ENCODE measurements at regions not wholly inside any gene's neighbourhood (a gene's known extent, or its start where the extent isn't known, plus 50 kb on each side); places are given as distances from the start of the nearest gene placed in this dataset.
A peak's percentile ranks its signal among the peaks of the same experiment; 100 is the strongest.
"Not testable (repeated sequence)": the region's sequence is repeated elsewhere in the genome, so short reads cannot be mapped to it uniquely, and the experiment has no call there.

GRCh38 chr2:2720806-2721205 is 389.7 kb upstream of the MYT1L start:
- WGBS (ENCODE audit: insufficient coverage) = 72% methylated on average over 9 of the region's 14 CpGs
- DNase-seq; H3K27me3 ChIP-seq (ENCODE audit: control insufficient read depth, insufficient read depth, low read length): not testable (repeated sequence)

GRCh38 chr2:2720351-2720750 is 389.3 kb upstream of the MYT1L start:
- H3K27me3 ChIP-seq (ENCODE audit: control insufficient read depth, insufficient read depth, low read length) = no peaks in the 10 kb centered on the region
- H3K4me1 ChIP-seq (ENCODE audit: control insufficient read depth, insufficient read depth, low read length) = no peaks in the 10 kb centered on the region
- 86% methylated on average over 8 of the region's 9 CpGs for WGBS (ENCODE audit: insufficient coverage)
- H3K36me3 ChIP-seq (ENCODE audit: control insufficient read depth, insufficient read depth, low read length) = no peaks in the 10 kb centered on the region
- H3K9me3 ChIP-seq (replicated peaks; ENCODE audit: control insufficient read depth, low read depth, low read length) = no peaks in the 10 kb centered on the region
- H3K4me3 ChIP-seq (ENCODE audit: low read length) = no peak overlapping the region
- H3K27ac ChIP-seq (ENCODE audit: low read length) = no peak overlapping the region
- DNase-seq = no peak

More at GRCh38 chr2:2720806-2721205, 389.7 kb upstream of the MYT1L start:
- not testable (repeated sequence) for H3K36me3 ChIP-seq (ENCODE audit: control insufficient read depth, insufficient read depth, low read length); H3K4me3 ChIP-seq (ENCODE audit: low read length); H3K9me3 ChIP-seq (replicated peaks; ENCODE audit: control insufficient read depth, low read depth, low read length); H3K4me1 ChIP-seq (ENCODE audit: control insufficient read depth, insufficient read depth, low read length); H3K27ac ChIP-seq (ENCODE audit: low read length)

DNA sequence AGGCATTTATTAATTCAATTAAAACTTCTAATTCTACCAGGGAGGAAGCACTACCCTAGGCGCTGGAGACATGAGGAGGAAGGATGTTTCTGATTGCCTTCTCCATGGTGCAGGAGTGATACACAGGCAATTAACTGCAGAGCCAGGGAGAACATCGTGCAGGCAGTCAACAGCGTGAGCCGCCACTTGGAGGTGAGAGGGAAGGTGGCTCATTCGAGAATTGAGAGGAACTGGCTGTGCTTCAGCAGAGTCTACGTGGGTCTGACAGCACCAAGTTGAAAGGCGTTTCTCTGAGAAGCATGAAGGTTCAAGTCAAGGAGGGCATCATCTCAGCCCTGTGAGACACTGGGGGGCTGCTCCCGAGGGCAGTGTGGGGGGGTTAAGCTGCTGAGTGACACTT is 388.7 kb upstream of the MYT1L start:
- no peak overlapping the region for H3K4me3 ChIP-seq (ENCODE audit: low read length)
- DNase-seq = no peak
- 77% methylated on average over 7 of the region's 8 CpGs for WGBS (ENCODE audit: insufficient coverage)
- H3K36me3 ChIP-seq (ENCODE audit: control insufficient read depth, insufficient read depth, low read length) = no peaks in the 10 kb centered on the region
- H3K27me3 ChIP-seq (ENCODE audit: control insufficient read depth, insufficient read depth, low read length) = no peaks in the 10 kb centered on the region
- H3K4me1 ChIP-seq (ENCODE audit: control insufficient read depth, insufficient read depth, low read length) = no peaks in the 10 kb centered on the region
- H3K9me3 ChIP-seq (replicated peaks; ENCODE audit: control insufficient read depth, low read depth, low read length) = no peaks in the 10 kb centered on the region
- H3K27ac ChIP-seq (ENCODE audit: low read length) = no peak overlapping the region

GRCh38 chr2:2719015-2719414 is 387.9 kb upstream of the MYT1L start:
- no peaks in the 10 kb centered on the region for H3K36me3 ChIP-seq (ENCODE audit: control insufficient read depth, insufficient read depth, low read length)
- no peaks in the 10 kb centered on the region for H3K4me1 ChIP-seq (ENCODE audit: control insufficient read depth, insufficient read depth, low read length)
- no peak overlapping the region for H3K27ac ChIP-seq (ENCODE audit: low read length)
- peak; percentile 23 for DNase-seq
- no peaks in the 10 kb centered on the region for H3K27me3 ChIP-seq (ENCODE audit: control insufficient read depth, insufficient read depth, low read length)
- H3K9me3 ChIP-seq (replicated peaks; ENCODE audit: control insufficient read depth, low read depth, low read length) = no peaks in the 10 kb centered on the region
- WGBS (ENCODE audit: insufficient coverage) = 57% methylated on average over 3 of the region's 6 CpGs
- no peak overlapping the region for H3K4me3 ChIP-seq (ENCODE audit: low read length)

DNA sequence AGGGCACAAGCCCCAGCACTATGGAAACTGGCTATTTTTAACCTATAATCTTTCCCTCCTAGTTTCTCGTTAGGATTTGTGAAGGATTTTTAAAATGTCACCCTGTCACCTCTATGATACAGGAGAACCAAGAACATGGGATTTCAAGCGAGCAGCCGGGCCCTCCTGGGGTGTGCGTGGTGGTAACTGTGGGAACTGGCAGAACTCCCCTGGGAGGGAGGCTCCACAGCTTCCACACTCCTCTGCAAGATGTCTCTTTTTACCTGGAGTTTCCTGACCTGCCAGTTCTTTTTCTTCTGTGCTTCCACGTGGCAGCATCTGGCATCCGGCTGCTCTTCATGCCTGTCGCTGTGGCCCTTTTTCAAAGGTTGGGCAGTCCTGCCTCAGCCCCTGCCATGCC is 386.3 kb upstream of the MYT1L start:
- Histone ChIP-seq H3K27me3 (ENCODE audit: control insufficient read depth, insufficient read depth, low read length) (no peaks in the 10 kb centered on the region), H3K4me1 (ENCODE audit: control insufficient read depth, insufficient read depth, low read length) (no peaks in the 10 kb centered on the region), H3K36me3 (ENCODE audit: control insufficient read depth, insufficient read depth, low read length) (no peaks in the 10 kb centered on the region), H3K27ac (ENCODE audit: low read length) (no peak overlapping the region), H3K9me3 (replicated peaks; ENCODE audit: control insufficient read depth, low read depth, low read length) (no peaks in the 10 kb centered on the region), H3K4me3 (ENCODE audit: low read length) (no peak overlapping the region)
- WGBS (ENCODE audit: insufficient coverage) = 81% methylated on average over 6 of the region's 7 CpGs
- no peak for DNase-seq

- H3K4me1 ChIP-seq (ENCODE audit: control insufficient read depth, insufficient read depth, low read length) = no peaks in the 10 kb centered on the region
- no peaks in the 10 kb centered on the region for H3K9me3 ChIP-seq (replicated peaks; ENCODE audit: control insufficient read depth, low read depth, low read length)
- WGBS (ENCODE audit: insufficient coverage) = 86% methylated on average over 6 of the region's 11 CpGs
- H3K27me3 ChIP-seq (ENCODE audit: control insufficient read depth, insufficient read depth, low read length) = peaks cover 3% of the 10 kb centered on the region
- H3K27ac ChIP-seq (ENCODE audit: low read length) = no peak overlapping the region
- H3K36me3 ChIP-seq (ENCODE audit: control insufficient read depth, insufficient read depth, low read length) = no peaks in the 10 kb centered on the region
- no peak for DNase-seq
- no peak overlapping the region for H3K4me3 ChIP-seq (ENCODE audit: low read length)
Measured at GRCh38 chr2:2716771-2717170, 385.7 kb upstream of the MYT1L start.

- Histone ChIP-seq H3K27ac (ENCODE audit: low read length) (no peak overlapping the region), H3K27me3 (ENCODE audit: control insufficient read depth, insufficient read depth, low read length) (peaks cover 3% of the 10 kb centered on the region), H3K4me1 (ENCODE audit: control insufficient read depth, insufficient read depth, low read length) (no peaks in the 10 kb centered on the region), H3K36me3 (ENCODE audit: control insufficient read depth, insufficient read depth, low read length) (no peaks in the 10 kb centered on the region), H3K4me3 (ENCODE audit: low read length) (no peak overlapping the region), H3K9me3 (replicated peaks; ENCODE audit: control insufficient read depth, low read depth, low read length) (no peaks in the 10 kb centered on the region)
- 72% methylated on average over 12 of the region's 18 CpGs for WGBS (ENCODE audit: insufficient coverage)
- DNase-seq = no peak
Measured at GRCh38 chr2:2715036-2715818, 384.2 kb upstream of the MYT1L start.

DNA sequence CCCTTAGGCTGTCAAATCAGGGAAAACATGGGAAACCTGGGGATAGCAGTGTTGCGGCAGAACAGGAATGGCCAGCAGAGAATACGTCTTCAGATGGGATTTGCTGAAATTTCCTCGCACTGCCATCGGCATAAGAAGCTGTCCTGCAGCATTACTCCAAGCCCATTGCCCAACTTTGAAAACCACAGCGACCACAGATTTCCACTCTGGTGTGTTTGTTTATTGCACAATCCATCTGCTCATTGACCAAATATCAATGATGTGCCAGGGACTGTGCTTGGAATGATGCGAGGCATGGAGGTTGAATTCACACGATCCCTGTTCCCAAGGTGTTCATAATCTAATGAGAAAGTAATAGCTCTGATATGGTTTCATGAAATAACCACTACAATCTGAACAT is 383.3 kb upstream of the MYT1L start:
- Histone ChIP-seq H3K9me3 (replicated peaks; ENCODE audit: control insufficient read depth, low read depth, low read length) (no peaks in the 10 kb centered on the region), H3K4me3 (ENCODE audit: low read length) (no peak overlapping the region), H3K36me3 (ENCODE audit: control insufficient read depth, insufficient read depth, low read length) (no peaks in the 10 kb centered on the region), H3K27ac (ENCODE audit: low read length) (no peak overlapping the region), H3K4me1 (ENCODE audit: control insufficient read depth, insufficient read depth, low read length) (no peaks in the 10 kb centered on the region), H3K27me3 (ENCODE audit: control insufficient read depth, insufficient read depth, low read length) (peaks cover 8% of the 10 kb centered on the region)
- 92% methylated on average over 4 of the region's 7 CpGs for WGBS (ENCODE audit: insufficient coverage)
- DNase-seq = no peak

DNA sequence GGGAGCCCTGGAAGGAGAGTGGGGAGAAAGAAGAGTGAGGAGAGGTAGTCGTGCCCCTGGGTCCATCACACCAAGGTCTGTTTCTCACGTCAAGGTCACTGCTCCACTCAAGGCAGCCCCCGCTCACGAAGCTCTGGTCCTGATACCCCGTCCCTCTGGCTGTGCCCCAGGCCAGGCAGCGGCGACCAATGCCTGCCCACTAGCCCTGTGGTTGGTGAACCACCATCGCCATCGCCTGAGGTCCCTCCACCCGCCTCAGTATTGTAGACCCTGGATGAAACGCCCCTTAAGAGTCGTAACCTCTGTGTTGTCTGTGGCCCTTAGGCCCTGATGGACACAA is 378.3 kb upstream of the MYT1L start:
- H3K9me3 ChIP-seq (replicated peaks; ENCODE audit: control insufficient read depth, low read depth, low read length) = no peaks in the 10 kb centered on the region
- no peak overlapping the region for H3K27ac ChIP-seq (ENCODE audit: low read length)
- no peak overlapping the region for H3K4me3 ChIP-seq (ENCODE audit: low read length)
- H3K27me3 ChIP-seq (ENCODE audit: control insufficient read depth, insufficient read depth, low read length) = peaks cover 10% of the 10 kb centered on the region
- no peaks in the 10 kb centered on the region for H3K4me1 ChIP-seq (ENCODE audit: control insufficient read depth, insufficient read depth, low read length)
- H3K36me3 ChIP-seq (ENCODE audit: control insufficient read depth, insufficient read depth, low read length) = no peaks in the 10 kb centered on the region
- 92% methylated on average over 11 of the region's 12 CpGs for WGBS (ENCODE audit: insufficient coverage)
- DNase-seq = no peak

- Histone ChIP-seq H3K4me1 (ENCODE audit: control insufficient read depth, insufficient read depth, low read length) (no peaks in the 10 kb centered on the region), H3K27me3 (ENCODE audit: control insufficient read depth, insufficient read depth, low read length) (peaks cover 10% of the 10 kb centered on the region), H3K27ac (ENCODE audit: low read length) (no peak overlapping the region), H3K9me3 (replicated peaks; ENCODE audit: control insufficient read depth, low read depth, low read length) (no peaks in the 10 kb centered on the region), H3K36me3 (ENCODE audit: control insufficient read depth, insufficient read depth, low read length) (no peaks in the 10 kb centered on the region), H3K4me3 (ENCODE audit: low read length) (no peak overlapping the region)
- 63% methylated on average over 29 of the region's 37 CpGs for WGBS (ENCODE audit: insufficient coverage)
- no peak for DNase-seq
Measured at GRCh38 chr2:2708575-2709430, 377.7 kb upstream of the MYT1L start.

Data from muscle of leg (tissue), 3 donors.